ENCODE measurements at regions not wholly inside any gene's neighbourhood (a gene's known extent, or its start where the extent isn't known, plus 50 kb on each side); places are given as distances from the start of the nearest gene placed in this dataset.

GRCh38 chr11:115955803-115956202, 451.6 kb upstream of the CADM1 start:
- TF ChIP-seq CTCF (conservative IDR thresholded peaks at IDR 0.05 in 1 of 2, IDR thresholded peaks at IDR 0.05 in 1 of 2; ENCODE audit: extremely low read depth in 1 of 2, insufficient read depth in 1 of 2, low read depth in 1 of 2, low read length in 2 of 2) = no peak
- TF ChIP-seq EZH2 (IDR thresholded peaks at IDR 0.05; ENCODE audit: borderline replicate concordance, low read length) = no peak

Data from mammary epithelial cell (primary cell).